ENCODE measurements at regions not wholly inside any gene's neighbourhood (a gene's known extent, or its start where the extent isn't known, plus 50 kb on each side); places are given as distances from the start of the nearest gene placed in this dataset.

DNA sequence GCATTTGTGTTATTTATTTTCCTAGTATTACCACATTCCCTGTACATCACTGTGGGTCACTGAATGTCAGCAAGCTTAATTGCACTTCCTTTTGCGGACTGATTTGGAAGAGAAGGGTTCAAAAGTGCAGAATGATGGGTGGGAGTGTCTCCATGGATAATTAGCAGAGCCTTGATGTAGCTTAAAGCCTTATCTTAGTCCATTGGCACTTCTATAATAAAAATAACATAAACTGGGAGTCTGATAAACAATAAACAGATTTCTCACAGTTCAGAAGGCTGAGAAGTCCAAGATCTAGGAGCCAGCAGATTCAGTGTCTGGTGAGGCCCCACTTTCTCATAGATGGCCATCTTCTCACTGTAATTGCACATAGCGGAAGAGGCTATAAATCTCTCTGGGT is 501.1 kb upstream of the POU3F2 start:
- TF ChIP-seq, protein P1, sequence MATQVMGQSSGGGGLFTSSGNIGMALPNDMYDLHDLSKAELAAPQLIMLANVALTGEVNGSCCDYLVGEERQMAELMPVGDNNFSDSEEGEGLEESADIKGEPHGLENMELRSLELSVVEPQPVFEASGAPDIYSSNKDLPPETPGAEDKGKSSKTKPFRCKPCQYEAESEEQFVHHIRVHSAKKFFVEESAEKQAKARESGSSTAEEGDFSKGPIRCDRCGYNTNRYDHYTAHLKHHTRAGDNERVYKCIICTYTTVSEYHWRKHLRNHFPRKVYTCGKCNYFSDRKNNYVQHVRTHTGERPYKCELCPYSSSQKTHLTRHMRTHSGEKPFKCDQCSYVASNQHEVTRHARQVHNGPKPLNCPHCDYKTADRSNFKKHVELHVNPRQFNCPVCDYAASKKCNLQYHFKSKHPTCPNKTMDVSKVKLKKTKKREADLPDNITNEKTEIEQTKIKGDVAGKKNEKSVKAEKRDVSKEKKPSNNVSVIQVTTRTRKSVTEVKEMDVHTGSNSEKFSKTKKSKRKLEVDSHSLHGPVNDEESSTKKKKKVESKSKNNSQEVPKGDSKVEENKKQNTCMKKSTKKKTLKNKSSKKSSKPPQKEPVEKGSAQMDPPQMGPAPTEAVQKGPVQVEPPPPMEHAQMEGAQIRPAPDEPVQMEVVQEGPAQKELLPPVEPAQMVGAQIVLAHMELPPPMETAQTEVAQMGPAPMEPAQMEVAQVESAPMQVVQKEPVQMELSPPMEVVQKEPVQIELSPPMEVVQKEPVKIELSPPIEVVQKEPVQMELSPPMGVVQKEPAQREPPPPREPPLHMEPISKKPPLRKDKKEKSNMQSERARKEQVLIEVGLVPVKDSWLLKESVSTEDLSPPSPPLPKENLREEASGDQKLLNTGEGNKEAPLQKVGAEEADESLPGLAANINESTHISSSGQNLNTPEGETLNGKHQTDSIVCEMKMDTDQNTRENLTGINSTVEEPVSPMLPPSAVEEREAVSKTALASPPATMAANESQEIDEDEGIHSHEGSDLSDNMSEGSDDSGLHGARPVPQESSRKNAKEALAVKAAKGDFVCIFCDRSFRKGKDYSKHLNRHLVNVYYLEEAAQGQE (IDR thresholded peaks at IDR 0.05; ENCODE audit: insufficient replicate concordance, low read depth), result no peak
- TF ChIP-seq, protein P2, sequence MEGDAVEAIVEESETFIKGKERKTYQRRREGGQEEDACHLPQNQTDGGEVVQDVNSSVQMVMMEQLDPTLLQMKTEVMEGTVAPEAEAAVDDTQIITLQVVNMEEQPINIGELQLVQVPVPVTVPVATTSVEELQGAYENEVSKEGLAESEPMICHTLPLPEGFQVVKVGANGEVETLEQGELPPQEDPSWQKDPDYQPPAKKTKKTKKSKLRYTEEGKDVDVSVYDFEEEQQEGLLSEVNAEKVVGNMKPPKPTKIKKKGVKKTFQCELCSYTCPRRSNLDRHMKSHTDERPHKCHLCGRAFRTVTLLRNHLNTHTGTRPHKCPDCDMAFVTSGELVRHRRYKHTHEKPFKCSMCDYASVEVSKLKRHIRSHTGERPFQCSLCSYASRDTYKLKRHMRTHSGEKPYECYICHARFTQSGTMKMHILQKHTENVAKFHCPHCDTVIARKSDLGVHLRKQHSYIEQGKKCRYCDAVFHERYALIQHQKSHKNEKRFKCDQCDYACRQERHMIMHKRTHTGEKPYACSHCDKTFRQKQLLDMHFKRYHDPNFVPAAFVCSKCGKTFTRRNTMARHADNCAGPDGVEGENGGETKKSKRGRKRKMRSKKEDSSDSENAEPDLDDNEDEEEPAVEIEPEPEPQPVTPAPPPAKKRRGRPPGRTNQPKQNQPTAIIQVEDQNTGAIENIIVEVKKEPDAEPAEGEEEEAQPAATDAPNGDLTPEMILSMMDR (IDR thresholded peaks at IDR 0.05; ENCODE audit: insufficient read depth, low read length), result no peak

Data from HL-60 (cell line).